ENCODE measurements at regions not wholly inside any gene's neighbourhood (a gene's known extent, or its start where the extent isn't known, plus 50 kb on each side); places are given as distances from the start of the nearest gene placed in this dataset.

DNA sequence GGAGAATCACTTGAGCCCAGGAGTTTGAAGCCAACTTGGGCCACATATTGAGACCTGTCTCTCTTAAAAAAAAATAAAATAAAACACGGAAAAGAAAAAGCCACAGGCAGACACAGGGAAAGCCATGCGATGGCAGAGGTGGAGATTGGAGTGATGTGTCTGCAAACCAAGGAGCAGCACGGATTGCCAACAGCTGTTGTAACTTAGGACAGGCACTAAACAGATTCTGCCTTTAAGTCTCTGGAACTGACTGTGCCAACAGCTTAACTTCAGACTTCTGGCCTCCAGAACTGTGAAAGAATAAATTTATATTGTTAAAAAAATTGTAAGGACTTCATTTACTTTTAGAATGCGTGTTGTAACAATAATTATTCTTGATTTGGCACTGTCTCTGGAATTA is 318.5 kb upstream of the CHD1 start:
- Mint-ChIP-seq H3K27ac (ENCODE audit: low read depth, unreplicated experiment) (no peak overlapping the region), H3K4me3 (ENCODE audit: unreplicated experiment) (no peak overlapping the region), H3K27me3 (ENCODE audit: insufficient read depth, unreplicated experiment) (peaks cover 70% of the 10 kb centered on the region), H3K9me3 (ENCODE audit: unreplicated experiment) (no peaks in the 10 kb centered on the region), H3K36me3 (ENCODE audit: insufficient read depth, unreplicated experiment) (no peaks in the 10 kb centered on the region), H3K4me1 (ENCODE audit: insufficient read depth, unreplicated experiment) (no peaks in the 10 kb centered on the region)
- no TSS peak for BruUV-seq (replicated peaks)
- ChIA-PET POLR2A (no interaction called here), CTCF (no interaction called here)
- TF ChIP-seq, protein P1, sequence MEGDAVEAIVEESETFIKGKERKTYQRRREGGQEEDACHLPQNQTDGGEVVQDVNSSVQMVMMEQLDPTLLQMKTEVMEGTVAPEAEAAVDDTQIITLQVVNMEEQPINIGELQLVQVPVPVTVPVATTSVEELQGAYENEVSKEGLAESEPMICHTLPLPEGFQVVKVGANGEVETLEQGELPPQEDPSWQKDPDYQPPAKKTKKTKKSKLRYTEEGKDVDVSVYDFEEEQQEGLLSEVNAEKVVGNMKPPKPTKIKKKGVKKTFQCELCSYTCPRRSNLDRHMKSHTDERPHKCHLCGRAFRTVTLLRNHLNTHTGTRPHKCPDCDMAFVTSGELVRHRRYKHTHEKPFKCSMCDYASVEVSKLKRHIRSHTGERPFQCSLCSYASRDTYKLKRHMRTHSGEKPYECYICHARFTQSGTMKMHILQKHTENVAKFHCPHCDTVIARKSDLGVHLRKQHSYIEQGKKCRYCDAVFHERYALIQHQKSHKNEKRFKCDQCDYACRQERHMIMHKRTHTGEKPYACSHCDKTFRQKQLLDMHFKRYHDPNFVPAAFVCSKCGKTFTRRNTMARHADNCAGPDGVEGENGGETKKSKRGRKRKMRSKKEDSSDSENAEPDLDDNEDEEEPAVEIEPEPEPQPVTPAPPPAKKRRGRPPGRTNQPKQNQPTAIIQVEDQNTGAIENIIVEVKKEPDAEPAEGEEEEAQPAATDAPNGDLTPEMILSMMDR (IDR thresholded peaks at IDR 0.05; ENCODE audit: unreplicated experiment), result no peak
- DNase-seq (ENCODE audit: unreplicated experiment), result no peak
- intact Hi-C loops (cut with micrococcal nuclease), result no loop called here

DNA sequence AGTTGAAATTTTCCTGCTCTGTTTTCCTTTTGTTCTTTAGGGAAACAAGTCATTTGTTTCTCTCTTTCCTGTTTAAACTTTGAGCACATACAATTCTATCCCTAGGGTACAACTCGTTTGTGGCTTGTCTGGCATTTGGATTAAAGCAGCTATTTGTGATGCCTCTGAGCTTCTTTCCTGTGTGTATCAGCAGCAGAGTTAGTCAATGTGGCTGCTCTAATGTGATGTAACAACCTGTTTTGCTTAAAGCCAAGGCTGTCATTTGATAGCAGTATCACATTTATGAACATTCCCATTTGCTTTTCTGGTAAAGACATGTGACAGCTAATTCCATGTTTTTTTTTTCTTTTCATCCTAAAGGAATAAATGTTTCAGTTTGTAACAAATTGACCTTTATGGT is 314.3 kb upstream of the CHD1 start:
- BruUV-seq (replicated peaks), result no TSS peak
- ChIA-PET POLR2A (no interaction called here), CTCF (interaction anchor here (0.6 kb wide), 1 partner anchor 156 kb away, joined by 4 read pairs; no protein-coding TSS in a partner anchor)
- no peak for DNase-seq (ENCODE audit: unreplicated experiment)
- Mint-ChIP-seq H3K9me3 (ENCODE audit: unreplicated experiment) (no peaks in the 10 kb centered on the region), H3K27ac (ENCODE audit: low read depth, unreplicated experiment) (no peak overlapping the region), H3K27me3 (ENCODE audit: insufficient read depth, unreplicated experiment) (peaks cover 66% of the 10 kb centered on the region), H3K4me1 (ENCODE audit: insufficient read depth, unreplicated experiment) (no peaks in the 10 kb centered on the region), H3K36me3 (ENCODE audit: insufficient read depth, unreplicated experiment) (no peaks in the 10 kb centered on the region), H3K4me3 (ENCODE audit: unreplicated experiment) (no peak overlapping the region)
- TF ChIP-seq, protein P1 (IDR thresholded peaks at IDR 0.05; ENCODE audit: unreplicated experiment), result no peak
- intact Hi-C loops (cut with micrococcal nuclease), result no loop called here

GRCh38 chr5:99239826-99240360 is 311.1 kb upstream of the CHD1 start:
- ChIA-PET CTCF (no interaction called here), POLR2A (no interaction called here)
- TF ChIP-seq, protein P1 (IDR thresholded peaks at IDR 0.05; ENCODE audit: unreplicated experiment), result no peak
- H3K4me3 Mint-ChIP-seq (ENCODE audit: unreplicated experiment), result no peak overlapping the region
- no peaks in the 10 kb centered on the region for H3K36me3 Mint-ChIP-seq (ENCODE audit: insufficient read depth, unreplicated experiment)
- peaks cover 74% of the 10 kb centered on the region for H3K27me3 Mint-ChIP-seq (ENCODE audit: insufficient read depth, unreplicated experiment)
- intact Hi-C loops (cut with micrococcal nuclease), result no loop called here
- H3K9me3 Mint-ChIP-seq (ENCODE audit: unreplicated experiment), result no peaks in the 10 kb centered on the region
- no peak for DNase-seq (ENCODE audit: unreplicated experiment)
- no peak overlapping the region for H3K27ac Mint-ChIP-seq (ENCODE audit: low read depth, unreplicated experiment)
- H3K4me1 Mint-ChIP-seq (ENCODE audit: insufficient read depth, unreplicated experiment), result no peaks in the 10 kb centered on the region
- no TSS peak for BruUV-seq (replicated peaks)

DNA sequence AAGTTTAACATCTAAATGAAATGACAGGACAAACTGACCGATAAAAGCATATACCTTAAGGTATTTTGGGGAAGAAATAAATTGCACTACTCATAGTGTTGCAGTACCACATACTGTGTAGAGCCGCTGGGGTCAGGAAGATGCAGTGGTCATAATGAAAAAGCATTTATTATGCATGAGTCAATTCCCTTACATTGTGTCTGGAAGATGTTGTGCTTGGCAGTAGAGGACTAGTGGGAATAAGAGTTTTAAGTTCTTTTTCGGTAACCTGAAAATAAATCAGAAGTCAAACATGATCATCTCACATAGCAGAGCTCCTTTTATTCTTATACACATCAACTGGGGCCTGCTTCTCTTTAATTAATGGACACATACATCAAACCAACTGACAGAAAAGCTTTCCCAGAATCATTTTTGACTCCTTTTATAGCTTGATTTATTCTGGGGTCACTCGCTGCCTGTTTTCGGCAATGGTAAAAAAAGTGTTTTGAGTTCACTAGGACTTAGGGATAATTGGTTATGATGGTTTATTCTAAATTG is 262.5 kb upstream of the CHD1 start:
- no peak overlapping the region for H3K27ac Mint-ChIP-seq (ENCODE audit: low read depth, unreplicated experiment)
- ChIA-PET CTCF (interaction anchor here (0.6 kb wide), 1 partner anchor 1246 kb away, joined by 6 read pairs; no protein-coding TSS in a partner anchor), POLR2A (no interaction called here)
- no peaks in the 10 kb centered on the region for H3K9me3 Mint-ChIP-seq (ENCODE audit: unreplicated experiment)
- no peak overlapping the region for H3K4me3 Mint-ChIP-seq (ENCODE audit: unreplicated experiment)
- H3K36me3 Mint-ChIP-seq (ENCODE audit: insufficient read depth, unreplicated experiment), result no peaks in the 10 kb centered on the region
- no peak for DNase-seq (ENCODE audit: unreplicated experiment)
- intact Hi-C loops (cut with micrococcal nuclease), result no loop called here
- no TSS peak for BruUV-seq (replicated peaks)
- no peaks in the 10 kb centered on the region for H3K4me1 Mint-ChIP-seq (ENCODE audit: insufficient read depth, unreplicated experiment)
- peaks cover 52% of the 10 kb centered on the region for H3K27me3 Mint-ChIP-seq (ENCODE audit: insufficient read depth, unreplicated experiment)
- TF ChIP-seq, protein P1 (IDR thresholded peaks at IDR 0.05; ENCODE audit: unreplicated experiment), result no peak
